ENCODE measurements at regions not wholly inside any gene's neighbourhood (a gene's known extent, or its start where the extent isn't known, plus 50 kb on each side); places are given as distances from the start of the nearest gene placed in this dataset.

DNA sequence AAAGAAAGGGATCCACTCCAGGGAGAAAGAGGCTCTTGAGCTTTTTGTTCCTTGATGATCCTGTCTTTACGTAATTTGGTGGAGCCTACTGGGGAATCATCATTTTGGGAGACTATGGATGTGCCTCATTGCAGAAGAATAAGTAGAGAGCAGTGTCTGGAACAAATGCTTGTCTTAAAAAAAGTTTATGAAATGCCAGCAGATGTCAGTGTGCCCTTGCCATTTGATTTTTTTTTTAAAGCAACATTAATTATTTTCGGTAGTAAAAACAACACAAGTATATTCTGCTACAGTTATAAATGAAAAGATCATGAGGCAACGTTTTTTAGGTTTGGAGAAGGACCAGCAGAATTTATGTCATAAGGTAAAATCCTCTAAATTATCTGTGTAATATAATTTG is 934.8 kb upstream of the EEF2KMT start:
- no peak for TF ChIP-seq EZH2 (IDR thresholded peaks at IDR 0.05; ENCODE audit: insufficient read depth, poor library complexity, severe bottlenecking)
- no peak for TF ChIP-seq EZH2phosphoT487 (IDR thresholded peaks at IDR 0.05; ENCODE audit: insufficient read depth, low read depth)

Measured in GM23248 (cell line).